Upper lobe of left lung (tissue), 4 donors: ENCODE measurements at regions not wholly inside any gene's neighbourhood (a gene's known extent, or its start where the extent isn't known, plus 50 kb on each side); places are given as distances from the start of the nearest gene placed in this dataset.

Experiments
- POLR2AphosphoS5 ChIP-seq, 2 donors: sonication (generic); formaldehyde crosslinking; IDR thresholded peaks; one replicate each; pipeline ENCODE4 v1.5.1; 2017; ENCODE audit warnings: antibody characterized with exemption in 2 of 2
- TF ChIP-seq, protein P1 (sequence below), 6 experiments: fragments of 450-650 bp in 4 of 6; fragments of 200-600 bp in 2 of 6; sonication (generic) in 2 of 6; IDR thresholded peaks; one replicate each; pipeline ENCODE4 v1.5.1; 2016 to 2019; ENCODE audit warnings: antibody characterized with exemption in 6 of 6

DNA sequence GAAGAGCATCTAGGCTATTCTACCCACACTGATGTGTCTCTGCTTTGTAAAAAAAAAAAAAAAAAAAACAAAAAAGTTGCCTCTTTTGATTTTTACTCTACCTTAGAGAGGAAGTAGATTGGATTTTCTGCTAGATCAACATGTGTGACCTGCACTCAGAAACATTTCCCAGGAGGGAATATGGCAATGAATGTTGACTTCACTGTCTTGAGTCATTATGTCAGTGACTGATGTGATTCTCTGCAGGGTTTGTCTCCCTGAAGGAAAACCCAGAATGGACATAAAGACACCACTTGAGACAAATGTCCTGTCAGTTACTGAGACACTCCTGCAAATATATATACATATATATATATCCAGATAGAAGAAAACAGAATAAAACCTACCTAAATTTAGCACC lies 370.3 kb downstream of the BMPER start:
- TF ChIP-seq, protein P1, sequence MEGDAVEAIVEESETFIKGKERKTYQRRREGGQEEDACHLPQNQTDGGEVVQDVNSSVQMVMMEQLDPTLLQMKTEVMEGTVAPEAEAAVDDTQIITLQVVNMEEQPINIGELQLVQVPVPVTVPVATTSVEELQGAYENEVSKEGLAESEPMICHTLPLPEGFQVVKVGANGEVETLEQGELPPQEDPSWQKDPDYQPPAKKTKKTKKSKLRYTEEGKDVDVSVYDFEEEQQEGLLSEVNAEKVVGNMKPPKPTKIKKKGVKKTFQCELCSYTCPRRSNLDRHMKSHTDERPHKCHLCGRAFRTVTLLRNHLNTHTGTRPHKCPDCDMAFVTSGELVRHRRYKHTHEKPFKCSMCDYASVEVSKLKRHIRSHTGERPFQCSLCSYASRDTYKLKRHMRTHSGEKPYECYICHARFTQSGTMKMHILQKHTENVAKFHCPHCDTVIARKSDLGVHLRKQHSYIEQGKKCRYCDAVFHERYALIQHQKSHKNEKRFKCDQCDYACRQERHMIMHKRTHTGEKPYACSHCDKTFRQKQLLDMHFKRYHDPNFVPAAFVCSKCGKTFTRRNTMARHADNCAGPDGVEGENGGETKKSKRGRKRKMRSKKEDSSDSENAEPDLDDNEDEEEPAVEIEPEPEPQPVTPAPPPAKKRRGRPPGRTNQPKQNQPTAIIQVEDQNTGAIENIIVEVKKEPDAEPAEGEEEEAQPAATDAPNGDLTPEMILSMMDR (IDR thresholded peaks at IDR 0.05), result no peak
- TF ChIP-seq POLR2AphosphoS5 (IDR thresholded peaks at IDR 0.05), result no peak
